ENCODE measurements at regions not wholly inside any gene's neighbourhood (a gene's known extent, or its start where the extent isn't known, plus 50 kb on each side); places are given as distances from the start of the nearest gene placed in this dataset.
A peak's percentile ranks its signal among the peaks of the same experiment; 100 is the strongest.

DNA sequence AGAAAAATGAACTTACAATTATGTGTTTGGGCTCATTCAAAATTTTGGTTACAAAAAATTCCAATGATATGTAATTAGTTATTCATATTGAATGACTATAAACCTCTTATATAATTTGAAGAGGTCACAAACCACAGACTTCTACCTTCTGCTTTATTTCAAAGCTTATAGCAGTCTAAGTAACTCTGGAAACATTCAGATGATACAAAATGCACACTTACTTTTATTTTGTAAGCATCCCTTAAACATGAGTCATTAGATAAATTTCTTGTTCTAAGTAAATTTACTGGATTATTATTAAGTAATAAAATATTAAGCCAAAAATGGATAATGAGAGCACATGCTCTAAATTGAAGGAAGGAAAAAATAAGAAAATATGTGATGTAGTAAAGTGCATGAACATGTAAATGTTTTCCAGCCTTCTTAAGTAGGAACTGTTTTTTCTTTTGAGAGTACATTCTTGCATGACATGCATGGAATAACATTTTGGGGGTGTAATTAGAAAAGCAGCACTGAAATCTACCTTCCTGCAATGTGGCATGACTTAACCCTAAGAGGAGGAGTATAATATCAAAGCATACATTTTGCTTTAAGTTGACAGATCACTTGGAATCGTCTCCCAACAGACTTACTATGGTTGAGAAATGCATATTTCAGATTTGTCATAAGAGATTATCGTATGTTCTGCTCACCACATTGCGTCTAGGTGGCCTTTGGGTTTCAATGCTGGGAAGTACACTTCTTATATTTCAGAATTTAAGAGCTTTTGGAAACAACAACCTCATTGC is 372.7 kb upstream of the HSF2 start:
- Histone ChIP-seq H3K27me3 (no peaks in the 10 kb centered on the region), H3K4me1 (no peaks in the 10 kb centered on the region), H3K36me3 (no peaks in the 10 kb centered on the region), H3K4me3 (no peak overlapping the region), H3K27ac (no peak overlapping the region), H3K9me3 (no peaks in the 10 kb centered on the region)
- DNase-seq (ENCODE audit: low spot score in 2 of 2): no peak
- intact Hi-C loops (cut with DNase I): no loop called here
- TF ChIP-seq, protein P1, sequence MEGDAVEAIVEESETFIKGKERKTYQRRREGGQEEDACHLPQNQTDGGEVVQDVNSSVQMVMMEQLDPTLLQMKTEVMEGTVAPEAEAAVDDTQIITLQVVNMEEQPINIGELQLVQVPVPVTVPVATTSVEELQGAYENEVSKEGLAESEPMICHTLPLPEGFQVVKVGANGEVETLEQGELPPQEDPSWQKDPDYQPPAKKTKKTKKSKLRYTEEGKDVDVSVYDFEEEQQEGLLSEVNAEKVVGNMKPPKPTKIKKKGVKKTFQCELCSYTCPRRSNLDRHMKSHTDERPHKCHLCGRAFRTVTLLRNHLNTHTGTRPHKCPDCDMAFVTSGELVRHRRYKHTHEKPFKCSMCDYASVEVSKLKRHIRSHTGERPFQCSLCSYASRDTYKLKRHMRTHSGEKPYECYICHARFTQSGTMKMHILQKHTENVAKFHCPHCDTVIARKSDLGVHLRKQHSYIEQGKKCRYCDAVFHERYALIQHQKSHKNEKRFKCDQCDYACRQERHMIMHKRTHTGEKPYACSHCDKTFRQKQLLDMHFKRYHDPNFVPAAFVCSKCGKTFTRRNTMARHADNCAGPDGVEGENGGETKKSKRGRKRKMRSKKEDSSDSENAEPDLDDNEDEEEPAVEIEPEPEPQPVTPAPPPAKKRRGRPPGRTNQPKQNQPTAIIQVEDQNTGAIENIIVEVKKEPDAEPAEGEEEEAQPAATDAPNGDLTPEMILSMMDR (IDR thresholded peaks at IDR 0.05): no peak

DNA sequence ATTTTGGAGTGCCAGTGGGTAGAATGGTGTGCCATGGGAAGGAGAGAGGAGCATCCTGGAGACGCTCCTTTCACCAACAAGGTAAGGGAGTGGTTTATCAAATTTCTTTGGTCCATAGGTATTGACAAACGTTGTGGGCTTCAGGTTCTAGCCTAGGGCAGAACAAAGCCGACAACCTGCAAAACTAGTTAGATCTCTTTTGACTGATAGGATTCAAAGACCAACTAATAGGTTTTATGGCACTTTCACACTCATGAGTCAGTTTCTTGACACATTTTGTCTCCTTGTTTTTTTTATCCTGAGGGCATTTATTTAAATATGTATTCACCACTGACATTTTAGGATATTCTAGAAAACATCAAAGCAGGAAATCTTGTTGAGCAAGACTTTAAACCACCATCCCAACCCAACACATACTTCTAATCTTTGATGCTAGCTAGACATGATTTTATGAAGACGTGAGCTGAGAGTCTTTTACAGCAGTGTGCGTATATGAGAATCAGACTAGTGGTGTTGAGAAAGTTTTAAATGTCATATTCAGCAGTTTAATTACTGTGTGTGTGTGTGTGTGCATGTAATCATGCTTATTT is 370.4 kb upstream of the HSF2 start:
- Histone ChIP-seq H3K36me3 (no peaks in the 10 kb centered on the region), H3K4me3 (no peak overlapping the region), H3K9me3 (no peaks in the 10 kb centered on the region), H3K27ac (no peak overlapping the region), H3K4me1 (peaks cover 0 to 2% of the 10 kb centered on the region in 2 donors), H3K27me3 (no peaks in the 10 kb centered on the region)
- intact Hi-C loops (cut with DNase I): no loop called here
- TF ChIP-seq, protein P1 (IDR thresholded peaks at IDR 0.05): no peak
- DNase-seq (ENCODE audit: low spot score in 2 of 2): no peak

GRCh38 chr6:122033564-122034181 is 365.8 kb upstream of the HSF2 start:
- Histone ChIP-seq H3K9me3 (no peaks in the 10 kb centered on the region), H3K27me3 (no peaks in the 10 kb centered on the region), H3K36me3 (no peaks in the 10 kb centered on the region), H3K4me1 (peaks cover 0 to 2% of the 10 kb centered on the region in 2 donors), H3K4me3 (no peak overlapping the region), H3K27ac (no peak overlapping the region)
- TF ChIP-seq, protein P1 (IDR thresholded peaks at IDR 0.05): peak; percentile 60 to 71 (median 66)
- intact Hi-C loops (cut with DNase I): loop anchor here (1.0 to 10.0 kb wide), 4 partner anchors 151 to 603 kb away; no protein-coding TSS in a partner anchor
- no peak for DNase-seq (ENCODE audit: low spot score in 2 of 2)

DNA sequence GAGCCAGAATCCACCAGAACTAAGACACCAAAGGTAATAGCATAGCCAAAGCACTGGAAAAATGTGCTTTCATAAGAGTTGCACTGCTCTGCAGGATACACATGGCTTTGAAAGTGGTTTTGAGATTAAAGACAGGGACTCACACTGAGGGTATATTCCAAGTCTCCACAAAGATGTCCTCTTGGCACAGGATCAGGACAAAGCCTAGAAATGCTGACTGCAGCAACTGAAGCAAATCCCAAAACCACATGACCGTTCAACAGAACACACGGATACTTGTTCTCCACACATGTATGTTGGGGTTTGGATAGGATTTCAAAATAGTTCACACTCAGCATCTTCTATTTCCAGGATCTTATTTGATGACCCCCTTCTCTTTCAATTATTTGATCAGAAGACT is 364.3 kb upstream of the HSF2 start:
- no peaks in the 10 kb centered on the region for H3K27me3 ChIP-seq
- TF ChIP-seq, protein P1 (IDR thresholded peaks at IDR 0.05): no peak
- DNase-seq (ENCODE audit: low spot score in 2 of 2): no peak
- intact Hi-C loops (cut with DNase I): loop anchor here (10.0 kb wide), 2 partner anchors 150 to 420 kb away; no protein-coding TSS in a partner anchor
- H3K27ac ChIP-seq: no peak overlapping the region
- no peaks in the 10 kb centered on the region for H3K36me3 ChIP-seq
- no peak overlapping the region for H3K4me3 ChIP-seq
- H3K4me1 ChIP-seq: peaks cover 0 to 2% of the 10 kb centered on the region in 2 donors
- no peaks in the 10 kb centered on the region for H3K9me3 ChIP-seq

DNA sequence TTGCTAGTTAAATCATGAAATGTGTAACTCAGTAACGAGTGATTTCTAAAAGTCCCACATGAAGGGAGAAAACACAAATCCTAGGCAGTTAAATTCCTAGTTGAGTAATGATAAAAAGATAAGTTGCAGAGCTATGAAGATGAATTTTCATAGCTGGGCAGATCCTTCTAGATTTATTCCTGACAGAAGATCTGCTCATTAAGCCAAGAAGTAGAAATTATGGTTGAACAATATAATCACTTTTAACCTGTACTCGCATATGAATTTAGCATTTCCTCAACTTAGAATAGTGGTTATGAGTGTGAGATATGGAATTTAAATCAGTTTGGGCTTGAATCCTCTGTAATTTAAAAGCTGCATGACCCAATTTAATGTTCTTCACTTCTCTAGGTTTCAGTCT is 359.2 kb upstream of the HSF2 start:
- TF ChIP-seq, protein P1 (IDR thresholded peaks at IDR 0.05): no peak
- H3K36me3 ChIP-seq: no peaks in the 10 kb centered on the region
- no peak overlapping the region for H3K27ac ChIP-seq
- intact Hi-C loops (cut with DNase I): no loop called here
- no peak overlapping the region for H3K4me3 ChIP-seq
- DNase-seq (ENCODE audit: low spot score in 2 of 2): no peak
- no peaks in the 10 kb centered on the region for H3K9me3 ChIP-seq
- no peaks in the 10 kb centered on the region for H3K27me3 ChIP-seq
- H3K4me1 ChIP-seq: no peaks in the 10 kb centered on the region

Measured in ascending aorta (tissue), 2 donors.